GM23248 (cell line): ENCODE measurements at regions not wholly inside any gene's neighbourhood (a gene's known extent, or its start where the extent isn't known, plus 50 kb on each side); places are given as distances from the start of the nearest gene placed in this dataset.

Experiments
- EZH2 ChIP-seq: fragments of 200-600 bp; sonication (generic); IDR thresholded peaks from 2 replicates; pipeline ENCODE4 v1.6.1; 2018; ENCODE audit warnings: antibody characterized with exemption, mild to moderate bottlenecking; ENCODE audit not compliant: insufficient read depth, poor library complexity, severe bottlenecking
- EZH2phosphoT487 ChIP-seq: fragments of 200-600 bp; sonication (generic); IDR thresholded peaks from 2 replicates; pipeline ENCODE4 v1.6.1; 2018; ENCODE audit warnings: antibody characterized with exemption, moderate library complexity, mild to moderate bottlenecking, low read depth; ENCODE audit not compliant: insufficient read depth

- TF ChIP-seq EZH2phosphoT487 (no peak), EZH2 (no peak)
Measured at GRCh38 chr16:13435873-13436474, 484.0 kb upstream of the ERCC4 start.
